WTC11 (cell line): ENCODE measurements at regions not wholly inside any gene's neighbourhood (a gene's known extent, or its start where the extent isn't known, plus 50 kb on each side); places are given as distances from the start of the nearest gene placed in this dataset.
"Not testable (repeated sequence)": the region's sequence is repeated elsewhere in the genome, so short reads cannot be mapped to it uniquely, and the experiment has no call there.

ENCODE experiments used
- ATAC-seq: fragments of 200-7000 bp; cut with Tn5 transposase; 2 replicates; pipeline ENCODE4 v1.10.0; 2021; ENCODE audit warnings: mild to moderate bottlenecking, moderate library complexity
- CTCF ChIA-PET: fragments of 300-600 bp; sonication (Branson Sonifier 250); formaldehyde crosslinking; loops from one replicate; lab custom pipeline; 2021; ENCODE audit warnings: antibody characterized with exemption; lab: Charles Lee
- POLR2A ChIA-PET: fragments of 350-600 bp; sonication (Branson Sonifier 250); formaldehyde crosslinking; loops from one replicate; lab custom pipeline; 2021; ENCODE audit warnings: antibody characterized with exemption; lab: Charles Lee
- DNase-seq: peaks from one replicate; pipeline ENCODE4 v3.0.0; 2021; ENCODE audit warnings: low spot score
- H3K27ac Mint-ChIP-seq: 2 replicates; pipeline ENCODE4 v1.8.0; 2021; ENCODE audit warnings: mixed read lengths
- H3K27me3 Mint-ChIP-seq: 2 replicates; pipeline ENCODE4 v1.8.0; 2021; ENCODE audit warnings: low read depth, mild to moderate bottlenecking, moderate library complexity, mixed read lengths
- H3K36me3 Mint-ChIP-seq: 2 replicates; pipeline ENCODE4 v1.8.0; 2021; ENCODE audit warnings: mixed read lengths
- H3K4me1 Mint-ChIP-seq: 2 replicates; pipeline ENCODE4 v1.8.0; 2022; ENCODE audit warnings: mixed read lengths
- H3K4me3 Mint-ChIP-seq: 2 replicates; pipeline ENCODE4 v1.8.0; 2021; ENCODE audit warnings: mild to moderate bottlenecking, moderate library complexity, mixed read lengths
- H3K9me3 Mint-ChIP-seq: 2 replicates; pipeline ENCODE4 v1.8.0; 2021; ENCODE audit warnings: mixed read lengths
- CREB1 ChIP-seq: sonication (generic); formaldehyde crosslinking; IDR thresholded peaks from 2 replicates; pipeline ENCODE4 v1.8.0; 2023; ENCODE audit warnings: mild to moderate bottlenecking, missing genetic modification reagents
- ESRRA ChIP-seq: sonication (generic); formaldehyde crosslinking; IDR thresholded peaks from 2 replicates; pipeline ENCODE4 v1.8.1; 2022; ENCODE audit warnings: mild to moderate bottlenecking, missing genetic modification reagents, borderline replicate concordance
- ETV6 ChIP-seq: sonication (generic); formaldehyde crosslinking; IDR thresholded peaks from 2 replicates; pipeline ENCODE4 v1.8.1; 2022; ENCODE audit warnings: mild to moderate bottlenecking, missing genetic modification reagents
- KAT7 ChIP-seq: sonication (generic); formaldehyde crosslinking; IDR thresholded peaks from 2 replicates; pipeline ENCODE4 v1.8.1; 2023; ENCODE audit warnings: missing genetic modification reagents, mild to moderate bottlenecking, borderline replicate concordance
- MYBL2 ChIP-seq: sonication (generic); formaldehyde crosslinking; IDR thresholded peaks from 2 replicates; pipeline ENCODE4 v1.8.1; 2023; ENCODE audit warnings: mild to moderate bottlenecking, moderate library complexity, missing genetic modification reagents
- NFYB ChIP-seq: sonication (generic); formaldehyde crosslinking; conservative IDR thresholded peaks from 2 replicates; pipeline ENCODE4 v1.8.0; 2022; ENCODE audit warnings: low read depth, missing genetic modification reagents
- TCF7 ChIP-seq: sonication (generic); formaldehyde crosslinking; IDR thresholded peaks from 2 replicates; pipeline ENCODE4 v1.8.0; 2022; ENCODE audit warnings: mild to moderate bottlenecking, low read depth, missing genetic modification reagents, moderate library complexity
- TP53 ChIP-seq: sonication (generic); formaldehyde crosslinking; IDR thresholded peaks from 2 replicates; pipeline ENCODE4 v1.8.1; 2023; ENCODE audit warnings: mild to moderate bottlenecking, missing genetic modification reagents
- ZBTB43 ChIP-seq: sonication (generic); formaldehyde crosslinking; IDR thresholded peaks from 2 replicates; pipeline ENCODE4 v1.8.1; 2023; ENCODE audit warnings: mild to moderate bottlenecking, missing genetic modification reagents
- ZNF219 ChIP-seq: sonication (generic); formaldehyde crosslinking; IDR thresholded peaks from 2 replicates; pipeline ENCODE4 v1.8.0; 2023; ENCODE audit warnings: missing genetic modification reagents, mild to moderate bottlenecking, borderline replicate concordance
- ZNF232 ChIP-seq: sonication (generic); formaldehyde crosslinking; IDR thresholded peaks from 2 replicates; pipeline ENCODE4 v1.8.0; 2022; ENCODE audit warnings: mild to moderate bottlenecking, missing genetic modification reagents
- ZNF396 ChIP-seq: fragments of 250-450 bp; sonication (Bioruptor Pico); IDR thresholded peaks from 2 replicates; pipeline ENCODE4 v1.8.0; 2021; ENCODE audit warnings: mild to moderate bottlenecking, moderate library complexity, borderline replicate concordance
- ZNF416 ChIP-seq: fragments of 250-450 bp; sonication (Bioruptor Pico); IDR thresholded peaks from 2 replicates; pipeline ENCODE4 v1.9.0; 2021; ENCODE audit warnings: mild to moderate bottlenecking, inconsistent platforms
- ZNF671 ChIP-seq: fragments of 250-450 bp; sonication (Bioruptor Pico); IDR thresholded peaks from 2 replicates; pipeline ENCODE4 v1.8.0; 2021; ENCODE audit warnings: mild to moderate bottlenecking
- TF ChIP-seq, protein P1 (sequence below): sonication (generic); formaldehyde crosslinking; IDR thresholded peaks from 2 replicates; pipeline ENCODE4 v1.8.0; 2022; ENCODE audit warnings: mild to moderate bottlenecking, missing genetic modification reagents
- TF ChIP-seq, protein P2 (sequence below): fragments of 250-450 bp; sonication (Bioruptor Pico); IDR thresholded peaks from 2 replicates; pipeline ENCODE4 v1.8.0; 2021; ENCODE audit warnings: mild to moderate bottlenecking
- TF ChIP-seq, protein P3 (sequence below): sonication (generic); formaldehyde crosslinking; IDR thresholded peaks from 2 replicates; pipeline ENCODE4 v1.8.1; 2022; ENCODE audit warnings: mild to moderate bottlenecking, missing genetic modification reagents, moderate library complexity, borderline replicate concordance
- TF ChIP-seq, protein P4 (sequence below): sonication (generic); formaldehyde crosslinking; IDR thresholded peaks from 2 replicates; pipeline ENCODE4 v1.8.1; 2022; ENCODE audit warnings: mild to moderate bottlenecking, moderate library complexity, missing genetic modification reagents
- TF ChIP-seq, protein P5 (sequence below): sonication (generic); formaldehyde crosslinking; conservative IDR thresholded peaks from 2 replicates; pipeline ENCODE4 v1.8.1; 2023; ENCODE audit warnings: mild to moderate bottlenecking, low read depth, missing genetic modification reagents, moderate library complexity
- TF ChIP-seq, protein P6 (sequence below): sonication (generic); formaldehyde crosslinking; IDR thresholded peaks from 2 replicates; pipeline ENCODE4 v1.8.1; 2023; ENCODE audit warnings: mild to moderate bottlenecking, moderate library complexity, missing genetic modification reagents

DNA sequence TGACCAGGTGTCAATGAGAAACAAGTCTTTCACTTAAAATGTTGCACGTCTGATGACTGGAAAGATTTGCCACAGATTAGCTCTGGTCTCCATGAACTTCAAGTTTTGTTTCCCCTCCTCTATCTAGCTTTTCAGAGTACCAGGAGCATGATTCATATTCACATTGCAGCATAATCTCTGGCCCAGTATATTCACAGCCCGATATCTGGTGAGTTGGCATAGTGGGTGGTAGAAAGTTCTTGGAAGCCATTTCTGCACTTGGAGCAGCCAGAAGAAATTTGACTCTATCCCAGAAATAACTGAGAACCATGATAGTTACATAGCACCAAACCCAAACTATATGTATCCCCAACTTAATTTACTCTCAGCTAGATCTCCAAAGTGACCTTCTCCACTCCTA, 503.9 kb downstream of the PID1 start (continued):
- TF ChIP-seq, protein P1, sequence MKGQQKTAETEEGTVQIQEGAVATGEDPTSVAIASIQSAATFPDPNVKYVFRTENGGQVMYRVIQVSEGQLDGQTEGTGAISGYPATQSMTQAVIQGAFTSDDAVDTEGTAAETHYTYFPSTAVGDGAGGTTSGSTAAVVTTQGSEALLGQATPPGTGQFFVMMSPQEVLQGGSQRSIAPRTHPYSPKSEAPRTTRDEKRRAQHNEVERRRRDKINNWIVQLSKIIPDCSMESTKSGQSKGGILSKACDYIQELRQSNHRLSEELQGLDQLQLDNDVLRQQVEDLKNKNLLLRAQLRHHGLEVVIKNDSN (CRISPR knock-in tag) = no peak
- TF ChIP-seq ZNF671 = no peak

GRCh38 chr2:228763379-228763981, 507.6 kb downstream of the PID1 start:
- Mint-ChIP-seq H3K27ac (no peak overlapping the region), H3K4me1 (no peaks in the 10 kb centered on the region), H3K27me3 (no peaks in the 10 kb centered on the region), H3K36me3 (no peaks in the 10 kb centered on the region), H3K9me3 (peaks cover 24% of the 10 kb centered on the region), H3K4me3 (no peak overlapping the region)
- ChIA-PET POLR2A (no interaction called here), CTCF (no interaction called here)
- ATAC-seq (no peak), DNase-seq (no peak)
- TF ChIP-seq CREB1 (CRISPR knock-in tag) (no peak), ZNF232 (CRISPR knock-in tag) (no peak), ZNF416 (CRISPR knock-in tag) (no peak), ETV6 (CRISPR knock-in tag) (no peak), KAT7 (CRISPR knock-in tag) (no peak), NFYB (no peak)
- TF ChIP-seq, protein P2, sequence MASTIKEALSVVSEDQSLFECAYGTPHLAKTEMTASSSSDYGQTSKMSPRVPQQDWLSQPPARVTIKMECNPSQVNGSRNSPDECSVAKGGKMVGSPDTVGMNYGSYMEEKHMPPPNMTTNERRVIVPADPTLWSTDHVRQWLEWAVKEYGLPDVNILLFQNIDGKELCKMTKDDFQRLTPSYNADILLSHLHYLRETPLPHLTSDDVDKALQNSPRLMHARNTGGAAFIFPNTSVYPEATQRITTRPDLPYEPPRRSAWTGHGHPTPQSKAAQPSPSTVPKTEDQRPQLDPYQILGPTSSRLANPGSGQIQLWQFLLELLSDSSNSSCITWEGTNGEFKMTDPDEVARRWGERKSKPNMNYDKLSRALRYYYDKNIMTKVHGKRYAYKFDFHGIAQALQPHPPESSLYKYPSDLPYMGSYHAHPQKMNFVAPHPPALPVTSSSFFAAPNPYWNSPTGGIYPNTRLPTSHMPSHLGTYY (CRISPR knock-in tag) = no peak
- TF ChIP-seq, protein P3, sequence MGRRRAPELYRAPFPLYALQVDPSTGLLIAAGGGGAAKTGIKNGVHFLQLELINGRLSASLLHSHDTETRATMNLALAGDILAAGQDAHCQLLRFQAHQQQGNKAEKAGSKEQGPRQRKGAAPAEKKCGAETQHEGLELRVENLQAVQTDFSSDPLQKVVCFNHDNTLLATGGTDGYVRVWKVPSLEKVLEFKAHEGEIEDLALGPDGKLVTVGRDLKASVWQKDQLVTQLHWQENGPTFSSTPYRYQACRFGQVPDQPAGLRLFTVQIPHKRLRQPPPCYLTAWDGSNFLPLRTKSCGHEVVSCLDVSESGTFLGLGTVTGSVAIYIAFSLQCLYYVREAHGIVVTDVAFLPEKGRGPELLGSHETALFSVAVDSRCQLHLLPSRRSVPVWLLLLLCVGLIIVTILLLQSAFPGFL (CRISPR knock-in tag) = no peak

DNA sequence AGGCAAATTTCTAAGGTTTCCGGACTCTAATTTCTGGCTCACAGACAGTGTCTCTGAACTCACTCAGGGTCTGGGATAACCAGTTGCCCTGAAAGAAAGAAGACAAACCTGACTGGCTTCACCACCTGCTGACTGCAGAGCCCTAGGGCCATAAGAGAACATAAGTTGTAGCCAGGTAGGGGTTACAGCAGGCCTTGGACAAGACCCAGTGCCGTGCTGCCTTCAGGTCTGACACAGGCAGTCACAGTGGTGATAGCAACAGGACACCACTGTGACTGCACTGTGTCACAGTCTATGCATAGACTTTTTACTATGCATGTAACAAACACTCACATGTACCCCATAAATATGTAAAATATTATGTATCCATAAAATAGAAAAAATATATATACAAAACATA, 508.5 kb downstream of the PID1 start:
- ChIA-PET CTCF (no interaction called here), POLR2A (no interaction called here)
- Mint-ChIP-seq H3K9me3 (peaks cover 16% of the 10 kb centered on the region), H3K27ac (no peak overlapping the region), H3K27me3 (no peaks in the 10 kb centered on the region), H3K4me1 (no peaks in the 10 kb centered on the region), H3K4me3 (no peak overlapping the region), H3K36me3 (no peaks in the 10 kb centered on the region)
- ATAC-seq (no peak), DNase-seq (no peak)
- no peak for TF ChIP-seq ZNF396 (CRISPR knock-in tag)
- no peak for TF ChIP-seq ZBTB43
- TF ChIP-seq TCF7 = no peak
- no peak for TF ChIP-seq KAT7 (CRISPR knock-in tag)
- no peak for TF ChIP-seq MYBL2 (CRISPR knock-in tag)
- no peak for TF ChIP-seq ZNF232 (CRISPR knock-in tag)
- TF ChIP-seq, protein P4, sequence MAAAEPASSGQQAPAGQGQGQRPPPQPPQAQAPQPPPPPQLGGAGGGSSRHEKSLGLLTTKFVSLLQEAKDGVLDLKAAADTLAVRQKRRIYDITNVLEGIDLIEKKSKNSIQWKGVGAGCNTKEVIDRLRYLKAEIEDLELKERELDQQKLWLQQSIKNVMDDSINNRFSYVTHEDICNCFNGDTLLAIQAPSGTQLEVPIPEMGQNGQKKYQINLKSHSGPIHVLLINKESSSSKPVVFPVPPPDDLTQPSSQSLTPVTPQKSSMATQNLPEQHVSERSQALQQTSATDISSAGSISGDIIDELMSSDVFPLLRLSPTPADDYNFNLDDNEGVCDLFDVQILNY (CRISPR knock-in tag) = no peak
- no peak for TF ChIP-seq ZNF219 (CRISPR knock-in tag)
- TF ChIP-seq, protein P5, sequence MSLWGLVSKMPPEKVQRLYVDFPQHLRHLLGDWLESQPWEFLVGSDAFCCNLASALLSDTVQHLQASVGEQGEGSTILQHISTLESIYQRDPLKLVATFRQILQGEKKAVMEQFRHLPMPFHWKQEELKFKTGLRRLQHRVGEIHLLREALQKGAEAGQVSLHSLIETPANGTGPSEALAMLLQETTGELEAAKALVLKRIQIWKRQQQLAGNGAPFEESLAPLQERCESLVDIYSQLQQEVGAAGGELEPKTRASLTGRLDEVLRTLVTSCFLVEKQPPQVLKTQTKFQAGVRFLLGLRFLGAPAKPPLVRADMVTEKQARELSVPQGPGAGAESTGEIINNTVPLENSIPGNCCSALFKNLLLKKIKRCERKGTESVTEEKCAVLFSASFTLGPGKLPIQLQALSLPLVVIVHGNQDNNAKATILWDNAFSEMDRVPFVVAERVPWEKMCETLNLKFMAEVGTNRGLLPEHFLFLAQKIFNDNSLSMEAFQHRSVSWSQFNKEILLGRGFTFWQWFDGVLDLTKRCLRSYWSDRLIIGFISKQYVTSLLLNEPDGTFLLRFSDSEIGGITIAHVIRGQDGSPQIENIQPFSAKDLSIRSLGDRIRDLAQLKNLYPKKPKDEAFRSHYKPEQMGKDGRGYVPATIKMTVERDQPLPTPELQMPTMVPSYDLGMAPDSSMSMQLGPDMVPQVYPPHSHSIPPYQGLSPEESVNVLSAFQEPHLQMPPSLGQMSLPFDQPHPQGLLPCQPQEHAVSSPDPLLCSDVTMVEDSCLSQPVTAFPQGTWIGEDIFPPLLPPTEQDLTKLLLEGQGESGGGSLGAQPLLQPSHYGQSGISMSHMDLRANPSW (CRISPR knock-in tag) = no peak
- TF ChIP-seq TP53 = no peak
- TF ChIP-seq, protein P6, sequence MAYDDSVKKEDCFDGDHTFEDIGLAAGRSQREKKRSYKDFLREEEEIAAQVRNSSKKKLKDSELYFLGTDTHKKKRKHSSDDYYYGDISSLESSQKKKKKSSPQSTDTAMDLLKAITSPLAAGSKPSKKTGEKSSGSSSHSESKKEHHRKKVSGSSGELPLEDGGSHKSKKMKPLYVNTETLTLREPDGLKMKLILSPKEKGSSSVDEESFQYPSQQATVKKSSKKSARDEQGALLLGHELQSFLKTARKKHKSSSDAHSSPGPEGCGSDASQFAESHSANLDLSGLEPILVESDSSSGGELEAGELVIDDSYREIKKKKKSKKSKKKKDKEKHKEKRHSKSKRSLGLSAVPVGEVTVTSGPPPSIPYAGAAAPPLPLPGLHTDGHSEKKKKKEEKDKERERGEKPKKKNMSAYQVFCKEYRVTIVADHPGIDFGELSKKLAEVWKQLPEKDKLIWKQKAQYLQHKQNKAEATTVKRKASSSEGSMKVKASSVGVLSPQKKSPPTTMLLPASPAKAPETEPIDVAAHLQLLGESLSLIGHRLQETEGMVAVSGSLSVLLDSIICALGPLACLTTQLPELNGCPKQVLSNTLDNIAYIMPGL (CRISPR knock-in tag) = no peak
- no peak for TF ChIP-seq ESRRA (CRISPR knock-in tag)

GRCh38 chr2:228755661-228756060, 515.4 kb downstream of the PID1 start:
- H3K4me1 Mint-ChIP-seq, POLR2A ChIA-PET, ATAC-seq, DNase-seq, H3K27me3 Mint-ChIP-seq, CTCF ChIA-PET, H3K36me3 Mint-ChIP-seq, H3K4me3 Mint-ChIP-seq, H3K27ac Mint-ChIP-seq: not testable (repeated sequence)
- peaks cover 17% of the 10 kb centered on the region for H3K9me3 Mint-ChIP-seq
